Upper lobe of left lung (tissue), 4 donors: ENCODE measurements at regions not wholly inside any gene's neighbourhood (a gene's known extent, or its start where the extent isn't known, plus 50 kb on each side); places are given as distances from the start of the nearest gene placed in this dataset.

Experiments used
- EP300 ChIP-seq, 4 donors: sonication (generic); formaldehyde crosslinking; IDR thresholded peaks; one replicate each; pipeline ENCODE4 v1.5.1; 2017; ENCODE audit warnings: antibody characterized with exemption in 4 of 4, control low read depth in 2 of 4
- POLR2A ChIP-seq, 4 donors: fragments of 450-650 bp; IDR thresholded peaks; one replicate each; pipeline ENCODE4 v1.5.1; 2016 to 2017; ENCODE audit warnings: antibody characterized with exemption in 4 of 4, mild to moderate bottlenecking in 2 of 4
- POLR2AphosphoS5 ChIP-seq, 2 donors: sonication (generic); formaldehyde crosslinking; IDR thresholded peaks; one replicate each; pipeline ENCODE4 v1.5.1; 2017; ENCODE audit warnings: antibody characterized with exemption in 2 of 2
- TF ChIP-seq, protein P1 (sequence below), 6 experiments: fragments of 450-650 bp in 4 of 6; fragments of 200-600 bp in 2 of 6; sonication (generic) in 2 of 6; IDR thresholded peaks; one replicate each; pipeline ENCODE4 v1.5.1; 2016 to 2019; ENCODE audit warnings: antibody characterized with exemption in 6 of 6

DNA sequence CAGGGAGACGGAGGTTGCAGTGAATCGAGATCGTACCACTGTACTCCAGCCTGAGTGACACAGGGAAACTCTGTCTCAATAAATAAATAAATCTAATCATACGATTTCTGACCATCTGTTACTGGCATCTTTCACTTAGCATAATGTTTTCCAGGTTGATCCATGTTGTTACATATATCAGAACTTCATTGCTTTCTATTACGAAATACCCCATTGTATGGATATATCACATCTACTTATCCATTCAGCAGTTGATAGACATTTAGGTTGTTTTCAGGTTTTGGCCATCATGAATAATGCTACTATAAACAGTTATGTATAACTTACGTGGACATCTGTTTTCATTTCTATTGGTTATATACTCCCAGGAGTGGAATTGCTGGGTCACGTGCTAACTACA is 303.9 kb downstream of the PAX3 start:
- TF ChIP-seq, protein P1, sequence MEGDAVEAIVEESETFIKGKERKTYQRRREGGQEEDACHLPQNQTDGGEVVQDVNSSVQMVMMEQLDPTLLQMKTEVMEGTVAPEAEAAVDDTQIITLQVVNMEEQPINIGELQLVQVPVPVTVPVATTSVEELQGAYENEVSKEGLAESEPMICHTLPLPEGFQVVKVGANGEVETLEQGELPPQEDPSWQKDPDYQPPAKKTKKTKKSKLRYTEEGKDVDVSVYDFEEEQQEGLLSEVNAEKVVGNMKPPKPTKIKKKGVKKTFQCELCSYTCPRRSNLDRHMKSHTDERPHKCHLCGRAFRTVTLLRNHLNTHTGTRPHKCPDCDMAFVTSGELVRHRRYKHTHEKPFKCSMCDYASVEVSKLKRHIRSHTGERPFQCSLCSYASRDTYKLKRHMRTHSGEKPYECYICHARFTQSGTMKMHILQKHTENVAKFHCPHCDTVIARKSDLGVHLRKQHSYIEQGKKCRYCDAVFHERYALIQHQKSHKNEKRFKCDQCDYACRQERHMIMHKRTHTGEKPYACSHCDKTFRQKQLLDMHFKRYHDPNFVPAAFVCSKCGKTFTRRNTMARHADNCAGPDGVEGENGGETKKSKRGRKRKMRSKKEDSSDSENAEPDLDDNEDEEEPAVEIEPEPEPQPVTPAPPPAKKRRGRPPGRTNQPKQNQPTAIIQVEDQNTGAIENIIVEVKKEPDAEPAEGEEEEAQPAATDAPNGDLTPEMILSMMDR (IDR thresholded peaks at IDR 0.05): no peak
- no peak for TF ChIP-seq POLR2AphosphoS5 (IDR thresholded peaks at IDR 0.05)
- TF ChIP-seq POLR2A (IDR thresholded peaks at IDR 0.05): no peak
- no peak for TF ChIP-seq EP300 (IDR thresholded peaks at IDR 0.05)
